HG02840 (cell line): ENCODE measurements at regions not wholly inside any gene's neighbourhood (a gene's known extent, or its start where the extent isn't known, plus 50 kb on each side); places are given as distances from the start of the nearest gene placed in this dataset.
"Not testable (repeated sequence)": the region's sequence is repeated elsewhere in the genome, so short reads cannot be mapped to it uniquely, and the experiment has no call there.

Experiments
- ATAC-seq: cut with Tn5 transposase; IDR thresholded peaks from one replicate; pipeline ENCODE4 v1.9.1; 2021; ENCODE audit warnings: mild to moderate bottlenecking, moderate library complexity, moderate number of reproducible peaks; ENCODE audit not compliant: unreplicated experiment, low FRiP score

DNA sequence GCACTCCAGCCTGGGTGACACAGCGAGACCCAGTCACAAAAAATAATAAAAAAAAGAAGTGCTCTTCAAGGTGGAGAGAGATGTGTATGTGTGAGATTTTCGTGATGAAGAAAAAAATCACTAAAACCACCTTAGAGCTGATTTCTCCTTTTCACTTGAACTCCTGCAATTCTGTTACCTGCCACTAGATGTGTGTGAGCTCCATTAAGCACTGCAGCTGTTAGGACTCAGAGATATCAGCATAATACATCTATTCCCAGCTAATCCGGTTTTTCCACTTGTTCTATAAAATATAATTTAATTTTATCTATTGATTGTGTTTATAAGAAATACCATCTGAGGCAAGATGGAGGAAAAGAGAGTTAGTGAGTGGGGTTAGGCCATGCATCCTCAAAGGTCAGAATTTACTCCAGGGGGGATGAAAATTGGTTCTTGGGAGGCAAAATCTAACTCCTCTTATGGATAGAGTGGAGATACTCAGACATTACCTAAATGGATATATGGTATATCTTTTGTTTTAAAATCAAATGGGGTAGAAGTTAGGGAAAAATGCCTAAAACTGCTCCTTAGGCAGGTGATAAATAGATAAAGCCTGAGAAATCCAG is 152.7 kb downstream of the IL20RB start:
- ATAC-seq = no peak

DNA sequence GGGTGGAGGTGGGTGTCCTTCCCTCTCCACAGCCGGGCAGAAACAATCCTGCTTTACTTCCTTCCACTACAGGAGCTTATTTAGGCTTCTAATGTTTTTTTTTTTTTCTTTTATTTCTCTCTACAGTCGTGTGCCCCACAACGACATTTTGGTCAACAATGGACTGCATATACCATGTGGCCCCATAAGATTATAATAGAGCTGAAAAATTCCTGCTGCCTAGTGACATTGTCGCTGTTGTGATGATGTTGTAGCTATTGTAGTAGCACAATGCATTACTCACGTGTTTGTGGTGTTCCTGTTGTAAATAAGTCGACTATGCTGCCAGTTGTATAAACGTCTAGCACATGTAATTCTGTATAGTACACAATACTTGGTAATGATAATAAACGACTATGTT is 153.7 kb downstream of the IL20RB start:
- no peak for ATAC-seq

DNA sequence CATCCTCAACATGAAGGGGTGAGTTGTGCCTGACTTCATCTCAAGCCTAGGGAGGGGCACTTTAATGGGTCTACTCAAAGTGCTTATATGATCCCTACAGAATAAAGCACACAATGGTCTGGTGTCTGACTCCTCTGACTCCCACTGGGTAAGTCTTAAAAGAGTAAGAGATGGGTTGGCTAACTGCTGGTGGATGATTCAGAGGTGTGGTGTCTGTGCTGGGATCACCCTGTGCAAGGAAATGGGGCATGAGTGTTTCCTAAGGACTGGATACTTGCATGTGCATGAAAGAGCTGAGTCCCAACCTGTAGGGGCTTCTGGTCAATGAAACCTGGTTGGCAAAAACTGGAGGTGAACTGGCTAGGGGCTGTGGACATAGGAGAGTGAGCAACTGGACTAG is 158.8 kb downstream of the IL20RB start:
- ATAC-seq = no peak

DNA sequence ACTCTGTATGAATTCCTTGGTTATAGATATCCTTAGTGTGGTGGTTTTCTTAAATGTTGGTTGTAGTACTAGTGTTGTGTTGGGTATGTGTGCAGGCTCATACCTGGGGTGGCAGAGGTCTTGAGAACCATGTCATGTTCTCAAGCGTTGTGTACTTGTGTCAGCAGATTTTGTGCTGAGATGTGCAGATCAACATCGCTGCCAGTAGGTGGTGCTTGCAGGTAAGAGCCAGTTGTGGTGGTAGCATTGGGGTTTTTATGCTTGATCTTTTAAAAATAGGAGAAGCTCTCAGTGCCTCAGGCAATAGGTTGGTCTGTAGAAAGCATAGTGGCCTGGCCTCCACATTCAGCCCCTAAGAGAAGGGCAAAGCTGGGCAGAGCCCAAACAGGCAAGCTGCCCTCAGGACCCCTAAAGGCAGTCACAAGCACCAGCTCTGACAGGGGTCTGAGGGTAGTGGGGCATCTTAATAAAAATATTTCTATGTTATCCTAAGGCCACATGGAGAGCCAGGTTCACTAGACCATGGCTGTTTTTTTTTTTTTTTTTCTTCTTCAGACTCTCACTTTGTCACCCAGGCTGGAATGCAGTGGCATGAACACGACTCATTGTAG is 164.0 kb downstream of the IL20RB start:
- no peak for ATAC-seq

DNA sequence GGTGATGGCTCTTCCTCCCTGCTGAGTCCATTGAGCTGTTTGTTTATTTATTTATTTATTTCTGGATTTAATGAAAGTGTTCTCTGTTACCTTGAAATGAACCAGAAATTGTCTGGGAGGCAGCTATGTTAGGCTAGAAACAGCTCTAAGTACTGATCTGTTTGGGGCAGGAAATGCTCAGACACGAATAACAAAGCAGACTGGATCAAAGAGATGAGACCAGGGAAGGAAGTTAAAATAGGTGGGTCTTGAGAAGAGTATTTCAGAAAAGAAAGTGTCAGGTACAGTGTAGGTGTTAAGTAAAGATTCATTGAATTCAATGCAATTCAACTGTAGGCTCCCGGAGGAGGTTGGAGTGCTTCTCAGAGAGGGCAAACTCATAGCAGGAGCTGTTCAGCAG is 173.3 kb downstream of the IL20RB start:
- no peak for ATAC-seq

DNA sequence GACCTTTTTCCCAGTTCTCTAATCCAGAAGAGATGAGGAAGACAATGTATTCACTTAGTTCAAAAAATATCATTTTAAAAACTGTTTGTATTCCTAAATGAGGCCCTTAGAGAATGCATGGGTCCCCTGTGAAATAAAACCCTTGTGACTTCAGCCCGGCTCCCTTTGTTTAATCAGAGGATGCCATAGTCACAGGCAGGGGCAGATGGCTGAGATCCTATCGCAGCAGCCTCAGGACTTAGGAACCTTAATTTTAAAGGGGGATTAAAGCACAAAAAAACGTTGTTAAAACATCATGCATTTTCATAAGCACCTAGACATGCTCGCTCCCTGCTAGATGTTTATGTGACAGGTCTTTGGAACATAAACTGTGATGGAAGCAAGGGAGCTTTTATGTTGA is 176.6 kb downstream of the IL20RB start:
- no peak for ATAC-seq

DNA sequence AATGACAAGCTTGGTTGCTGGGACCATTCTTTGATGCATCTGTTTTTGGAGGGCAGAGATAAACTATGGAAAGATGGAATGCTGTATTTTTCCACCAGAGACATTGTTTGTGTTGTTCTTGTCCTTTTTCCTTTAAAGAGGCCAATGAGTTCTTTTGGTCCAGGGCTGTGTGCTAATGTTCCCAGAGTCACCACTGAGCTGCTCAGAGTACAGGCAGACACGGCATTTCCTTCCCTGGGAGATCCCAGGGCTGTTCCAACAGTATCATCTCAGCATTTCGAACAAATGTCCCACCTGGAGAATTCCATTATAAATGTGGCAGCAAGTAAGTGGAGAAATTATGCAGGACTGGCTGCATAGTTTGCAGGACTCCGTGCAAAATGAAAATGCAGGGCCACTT is 190.6 kb downstream of the IL20RB start:
- ATAC-seq = no peak

DNA sequence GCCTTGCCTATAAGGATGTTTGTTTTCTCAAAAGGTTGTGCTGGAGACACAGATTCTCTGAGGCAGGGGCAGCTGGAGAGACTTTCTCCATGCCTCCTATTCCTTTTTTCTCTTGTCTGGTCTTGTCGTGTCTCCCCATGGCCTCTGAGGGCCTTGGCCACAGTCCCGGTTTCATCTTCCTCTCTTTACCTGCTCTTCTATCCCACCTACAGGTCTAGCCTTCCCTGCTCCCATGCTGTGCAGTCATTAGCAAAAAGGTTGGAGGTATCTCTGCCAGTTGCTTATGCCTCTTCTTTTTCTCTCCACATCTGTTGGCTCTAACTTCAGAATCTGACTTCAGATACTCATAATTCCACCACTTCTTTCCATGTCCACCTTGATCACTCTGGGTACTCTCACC is 191.1 kb downstream of the IL20RB start:
- no peak for ATAC-seq

DNA sequence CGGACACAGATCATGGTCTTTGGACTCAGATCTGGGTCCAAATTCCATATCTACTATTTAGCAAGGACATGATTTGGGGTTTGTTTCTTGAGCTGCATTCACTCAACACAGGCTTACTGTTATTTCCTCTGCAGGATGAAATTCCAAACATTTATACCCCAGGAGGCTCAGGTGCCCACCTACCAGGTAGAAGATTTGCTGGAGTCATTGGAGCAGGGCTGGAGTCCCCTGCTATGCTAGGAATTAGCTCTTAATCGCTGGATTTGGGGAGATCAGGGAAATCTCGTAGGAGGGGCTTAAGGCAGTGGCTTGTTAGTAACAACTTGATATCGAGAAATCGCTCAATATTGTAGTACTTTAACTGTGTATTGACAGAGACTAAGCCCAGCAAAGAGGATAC is 193.0 kb downstream of the IL20RB start:
- no peak for ATAC-seq

DNA sequence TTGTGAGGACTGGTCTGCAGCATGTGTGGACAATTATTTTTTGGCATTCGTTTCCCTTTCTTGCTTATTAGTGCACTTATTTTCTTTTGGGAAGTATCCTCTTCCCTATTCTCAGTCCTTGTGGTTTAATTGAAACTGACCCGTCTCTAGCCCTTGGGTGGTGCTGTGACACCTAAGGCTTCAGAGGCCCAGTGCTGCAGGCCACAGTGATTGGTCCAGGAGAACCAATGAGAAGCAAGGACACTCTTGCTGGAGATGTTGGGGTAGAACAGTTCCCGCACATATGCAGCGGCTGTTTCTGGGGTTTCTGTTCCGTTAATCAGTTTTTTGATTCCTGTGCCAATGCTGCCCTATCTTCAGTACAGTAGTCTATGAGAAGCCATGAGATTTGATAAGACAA is 195.3 kb downstream of the IL20RB start:
- not testable (repeated sequence) for ATAC-seq

DNA sequence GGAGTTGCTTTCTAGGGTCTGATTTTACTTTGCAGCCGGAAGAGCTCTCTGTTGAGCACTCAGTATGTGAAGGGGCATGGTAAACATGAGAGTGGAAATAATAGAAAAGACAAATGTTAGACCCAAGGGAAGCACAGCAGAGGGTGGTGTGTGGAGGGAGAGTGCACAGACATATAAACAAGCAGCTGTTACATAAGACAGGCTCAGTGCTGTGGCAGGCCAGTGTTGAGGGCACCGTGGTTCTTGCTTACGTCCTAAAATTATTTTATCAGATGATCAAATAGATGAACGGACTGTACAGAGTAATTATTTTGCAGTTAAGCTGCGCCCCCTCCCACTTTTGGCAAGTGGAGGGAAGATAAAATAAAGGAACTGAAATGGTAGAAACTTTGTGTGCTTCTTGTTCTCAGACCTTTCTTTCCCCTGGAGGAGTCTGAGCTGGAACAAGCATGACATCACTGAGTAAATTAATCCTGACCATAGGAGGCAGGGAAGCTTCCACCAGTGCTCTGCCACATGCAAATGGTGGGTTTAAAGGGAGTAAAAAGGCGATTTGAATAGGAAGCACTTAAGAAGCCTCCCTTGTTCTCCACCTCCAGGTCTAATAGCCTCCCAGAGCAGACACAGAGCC is 205.6 kb downstream of the IL20RB start:
- no peak for ATAC-seq

DNA sequence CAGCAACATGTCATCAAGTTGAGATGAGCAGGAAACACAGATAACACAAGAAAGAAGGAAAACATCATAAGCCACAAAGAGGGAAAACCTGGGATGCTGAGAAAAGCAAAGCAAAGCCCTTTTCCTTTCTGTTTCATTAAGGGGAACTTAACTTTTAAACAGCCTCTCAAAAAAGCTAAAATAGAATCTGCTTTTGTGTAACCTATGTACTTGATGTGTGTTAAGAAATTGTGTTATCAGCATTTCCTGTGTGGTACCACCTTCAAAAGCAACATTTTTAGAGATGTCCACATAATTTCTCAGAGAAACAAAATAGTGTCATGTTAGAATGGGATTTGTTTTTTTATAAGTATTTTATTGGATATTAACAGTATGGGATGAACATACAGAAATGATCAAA is 206.2 kb downstream of the IL20RB start:
- no peak for ATAC-seq

DNA sequence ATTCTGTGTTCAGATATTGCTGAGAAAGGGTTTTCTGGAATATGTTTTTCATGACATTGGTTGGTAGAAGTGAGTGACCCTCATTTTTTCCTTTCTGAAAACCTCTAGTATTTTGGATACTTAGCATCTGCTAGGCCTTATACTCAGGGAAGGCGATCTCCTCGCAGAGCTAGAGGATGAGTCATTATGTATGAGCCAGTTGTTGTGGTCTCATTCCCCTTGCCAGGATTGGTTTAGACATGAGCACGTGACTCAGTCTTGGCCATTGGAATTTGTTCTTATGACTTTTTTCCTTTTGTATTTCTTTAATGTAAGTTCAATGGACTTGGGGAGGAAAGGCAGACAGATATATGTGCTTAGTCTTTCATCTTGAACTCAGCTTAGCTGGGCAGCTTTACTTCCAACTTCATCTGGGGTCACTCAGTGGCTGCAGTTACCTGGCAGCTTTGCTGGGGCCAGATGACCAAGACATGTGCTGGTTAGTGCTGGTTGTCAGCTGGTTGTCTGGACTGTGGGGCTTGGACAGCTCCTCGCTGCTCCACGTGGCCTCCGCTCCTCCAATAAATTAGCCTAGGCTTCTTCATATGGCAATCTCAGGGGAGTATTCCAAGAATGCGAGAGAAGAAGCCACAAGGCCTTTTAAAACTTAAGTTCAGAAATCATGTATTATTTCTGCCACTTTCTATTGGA is 207.5 kb downstream of the IL20RB start:
- ATAC-seq = no peak

DNA sequence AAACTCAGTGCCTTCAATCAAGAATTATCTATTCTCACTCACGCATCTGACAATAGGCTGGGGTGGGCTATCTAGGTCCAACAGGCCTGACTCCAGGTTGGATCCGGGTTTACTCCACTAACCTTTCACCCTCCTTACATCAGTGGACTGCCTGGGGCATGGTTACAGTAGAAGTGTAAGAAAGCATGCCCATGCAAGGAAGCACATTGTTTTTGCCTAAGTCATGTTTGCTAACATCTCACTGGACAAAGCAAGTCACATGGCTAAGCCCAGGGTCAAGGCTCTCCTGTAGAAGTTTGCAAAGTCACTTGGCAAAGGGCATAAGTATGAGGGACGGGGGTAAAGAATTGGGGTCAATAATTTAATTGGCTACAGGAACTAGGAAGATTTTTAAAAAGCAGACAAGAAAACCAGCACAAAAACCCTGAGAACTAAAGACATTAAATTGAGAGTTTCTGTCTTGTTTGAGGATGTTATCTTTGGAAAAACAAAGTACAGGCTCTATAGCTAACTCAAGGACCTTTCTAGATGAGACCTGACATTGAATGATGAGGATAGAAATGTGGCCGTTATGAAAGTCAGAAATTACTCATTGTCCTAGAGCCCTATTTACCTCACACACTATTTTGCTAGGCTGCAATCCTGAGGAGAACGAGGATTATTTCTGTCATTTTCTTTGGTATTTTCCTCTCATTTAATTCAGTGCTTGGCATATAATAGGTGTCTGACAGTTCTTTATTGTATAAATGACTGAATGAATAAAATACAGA is 214.2 kb downstream of the IL20RB start:
- no peak for ATAC-seq

DNA sequence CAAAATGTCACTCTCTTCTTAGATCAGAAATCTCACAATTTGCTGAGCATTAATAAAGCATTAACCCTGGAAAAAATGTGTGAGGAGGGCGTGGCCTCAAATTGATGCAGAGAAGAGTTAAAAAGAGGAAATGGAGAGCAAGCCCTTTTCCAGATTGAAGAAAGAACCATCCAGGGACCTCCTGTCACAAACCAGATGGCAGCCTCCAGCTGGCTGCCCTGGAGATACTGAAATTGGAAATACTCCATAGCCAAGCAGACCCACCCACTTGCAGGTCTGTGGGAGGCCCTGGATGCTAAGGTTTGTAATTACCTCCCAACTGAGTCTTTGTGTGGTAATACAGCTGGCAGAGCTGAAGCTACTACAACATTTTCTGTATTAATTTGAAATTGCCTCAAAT is 214.9 kb downstream of the IL20RB start:
- no peak for ATAC-seq

DNA sequence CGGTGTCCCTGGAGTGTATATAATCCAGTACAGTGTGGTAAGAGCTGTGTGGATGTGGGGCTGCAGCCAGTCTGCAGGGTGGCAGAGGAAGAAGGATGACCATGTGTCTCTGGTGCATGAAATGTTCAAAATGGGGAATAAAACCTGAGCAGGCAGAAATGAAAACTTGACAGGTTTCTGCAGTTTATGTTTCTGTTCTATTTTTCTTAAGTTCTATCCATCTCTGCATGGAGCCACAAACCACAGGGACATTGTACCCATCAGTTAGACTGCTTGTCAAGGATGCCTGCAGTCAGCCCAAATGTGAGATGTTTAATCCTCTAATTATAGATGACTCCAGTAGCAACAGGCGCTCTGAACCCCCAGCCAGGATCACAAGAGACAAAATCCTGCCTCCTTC is 216.7 kb downstream of the IL20RB start:
- ATAC-seq = no peak

DNA sequence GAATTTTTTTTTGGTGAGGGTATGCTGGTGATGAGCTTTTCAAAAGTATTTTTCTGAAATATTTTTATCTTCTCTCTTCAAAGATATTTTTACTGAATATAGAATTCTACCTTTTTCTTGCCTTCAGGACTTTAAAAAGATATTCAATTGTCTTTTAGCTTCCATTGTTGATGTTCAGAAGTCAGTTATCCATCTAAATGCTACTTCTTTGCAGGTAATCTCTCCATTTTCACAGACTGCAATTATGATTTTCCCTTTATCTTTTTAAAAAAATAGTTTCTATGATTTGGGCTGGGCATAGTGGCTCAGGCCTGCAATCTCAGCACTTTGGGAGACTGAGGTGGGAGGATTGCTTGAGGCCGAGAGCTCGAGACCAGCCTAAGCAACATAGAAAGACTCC is 222.4 kb downstream of the IL20RB start:
- no peak for ATAC-seq

DNA sequence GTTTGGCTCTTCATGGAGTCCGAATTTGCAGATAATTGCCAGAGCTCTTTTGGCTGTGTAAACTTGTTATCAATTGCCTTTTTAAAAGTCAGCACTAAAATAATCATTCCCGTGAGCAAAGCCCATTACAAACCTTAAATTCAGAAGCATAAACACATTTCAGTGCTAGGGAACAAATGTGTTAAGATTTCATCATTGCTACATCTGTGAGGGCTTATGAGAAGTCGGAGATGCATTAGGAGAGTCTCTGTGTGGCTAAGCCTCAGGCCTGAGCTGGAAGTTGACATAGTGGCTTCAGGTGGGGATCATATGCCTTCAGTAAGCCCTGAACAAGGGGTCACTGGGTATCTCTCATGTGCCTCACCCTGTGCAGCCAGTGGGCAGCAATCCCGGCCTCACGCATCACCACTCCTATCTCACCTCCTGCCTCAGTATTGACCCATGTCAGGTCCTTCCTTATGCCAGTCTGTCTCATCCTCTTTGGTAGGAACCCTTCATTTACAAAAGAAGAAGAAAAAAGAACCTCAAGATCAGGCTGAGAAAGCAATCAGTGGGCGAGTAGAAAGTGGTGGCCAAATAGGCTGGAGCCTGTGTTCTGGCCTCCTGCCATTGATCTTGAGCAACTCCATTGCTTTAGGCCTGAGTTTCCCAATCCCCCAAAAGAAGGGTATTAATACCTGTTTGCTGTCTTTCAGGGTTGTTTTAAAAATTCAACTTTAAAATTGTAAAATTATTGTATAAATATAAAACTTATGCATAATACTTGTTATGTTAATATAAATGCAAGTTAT is 233.5 kb downstream of the IL20RB start:
- no peak for ATAC-seq

DNA sequence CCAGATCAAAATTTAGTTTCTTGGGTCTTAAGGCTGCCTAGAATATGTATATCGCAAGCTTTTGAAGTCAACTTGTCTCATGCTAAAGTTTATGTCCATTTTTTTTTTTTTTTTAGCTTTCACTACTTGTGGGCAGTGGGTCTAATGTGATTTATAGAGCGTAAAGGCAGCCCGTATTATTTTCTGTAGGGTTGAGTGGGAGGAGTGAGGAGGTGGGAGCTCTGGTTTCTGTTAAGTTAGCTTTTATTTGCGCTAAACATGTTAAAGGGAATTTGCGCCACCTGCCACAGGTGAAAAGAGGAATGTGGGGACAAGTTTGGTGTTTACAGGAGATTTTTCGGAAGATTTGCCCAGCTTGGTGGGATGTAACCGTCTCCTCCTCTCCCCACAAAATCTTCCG is 234.2 kb downstream of the IL20RB start:
- no peak for ATAC-seq

DNA sequence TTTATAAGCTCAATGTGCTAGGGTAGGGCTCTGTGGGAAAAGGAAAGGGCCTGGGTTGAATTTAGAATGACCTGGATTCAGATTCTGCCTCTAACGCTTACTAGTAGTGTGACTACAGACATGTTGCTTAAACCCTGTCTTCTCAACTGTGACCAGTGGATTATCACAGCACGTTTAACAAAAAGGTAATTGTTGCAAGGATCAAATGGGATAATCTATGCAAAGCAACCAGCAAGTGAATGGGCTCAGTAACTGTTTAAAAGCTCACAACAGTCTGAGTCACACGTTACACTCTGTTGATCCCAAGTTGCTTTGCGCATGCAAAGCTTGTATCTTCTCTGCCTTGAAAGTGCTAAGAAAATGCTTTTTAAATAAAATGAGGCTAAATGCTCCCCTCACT is 236.5 kb downstream of the IL20RB start:
- no peak for ATAC-seq
